SW 1271 (cell line): ENCODE measurements at regions not wholly inside any gene's neighbourhood (a gene's known extent, or its start where the extent isn't known, plus 50 kb on each side); places are given as distances from the start of the nearest gene placed in this dataset.

Experiments
- DNase-seq, 2 experiments: peaks; one replicate each; lab custom pipeline; 2025; lab: John Stamatoyannopoulos, UW

DNA sequence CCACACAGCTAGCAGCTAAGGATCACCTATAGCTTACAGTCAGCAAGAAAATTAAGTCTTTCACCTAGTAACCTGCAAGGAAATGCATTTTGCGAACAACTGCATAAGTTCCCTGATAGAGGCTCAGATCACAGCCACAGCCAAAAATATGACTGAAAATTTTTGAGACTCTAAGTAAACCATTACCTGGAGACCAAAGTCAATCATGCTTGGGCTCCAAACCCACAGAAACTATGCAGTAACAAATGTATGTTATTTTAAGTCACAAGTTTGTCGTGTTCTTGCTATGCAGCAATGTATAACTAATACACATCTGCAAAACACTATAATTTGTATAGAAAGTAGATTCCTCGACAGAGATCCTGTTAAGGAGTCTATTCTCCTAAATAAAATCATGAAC lies 1025.7 kb upstream of the RAG2 start:
- no peak for DNase-seq

DNA sequence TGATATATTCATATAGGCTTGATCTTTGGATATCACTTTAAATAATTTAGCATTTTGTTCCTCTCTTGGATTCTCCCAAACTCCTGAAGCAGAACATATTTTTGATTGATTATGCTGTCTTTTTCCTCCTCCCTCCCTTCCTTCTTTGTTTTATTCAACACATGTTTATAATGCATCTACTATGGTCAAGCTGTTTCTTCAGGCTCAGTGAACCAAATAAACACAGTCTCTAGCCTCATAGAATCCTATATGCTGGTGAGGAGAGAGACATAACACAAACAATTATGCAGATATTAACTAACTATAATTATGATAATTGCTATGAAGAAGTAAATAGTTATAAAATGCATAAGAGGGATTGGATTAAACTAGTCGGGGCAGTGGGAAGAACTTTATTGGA lies 1023.6 kb upstream of the RAG2 start:
- no peak for DNase-seq

DNA sequence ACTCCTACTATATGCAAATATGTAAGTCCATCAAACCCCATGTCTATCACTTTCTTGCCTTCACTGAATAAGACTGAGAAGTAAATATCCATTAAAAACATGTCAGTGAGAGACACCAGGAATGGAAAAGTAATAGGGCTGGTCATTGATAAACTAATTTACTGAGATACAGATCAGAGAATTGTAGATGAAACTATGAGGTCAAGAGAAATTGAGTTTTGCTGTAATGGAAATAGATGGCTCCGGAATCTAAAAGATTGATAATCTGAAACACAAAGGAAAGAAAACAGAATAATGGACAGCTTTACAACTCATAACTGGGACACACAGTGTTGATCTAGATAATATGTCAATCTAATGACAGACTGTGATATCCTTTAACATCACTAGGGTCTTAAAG lies 1018.3 kb upstream of the RAG2 start:
- no peak for DNase-seq

DNA sequence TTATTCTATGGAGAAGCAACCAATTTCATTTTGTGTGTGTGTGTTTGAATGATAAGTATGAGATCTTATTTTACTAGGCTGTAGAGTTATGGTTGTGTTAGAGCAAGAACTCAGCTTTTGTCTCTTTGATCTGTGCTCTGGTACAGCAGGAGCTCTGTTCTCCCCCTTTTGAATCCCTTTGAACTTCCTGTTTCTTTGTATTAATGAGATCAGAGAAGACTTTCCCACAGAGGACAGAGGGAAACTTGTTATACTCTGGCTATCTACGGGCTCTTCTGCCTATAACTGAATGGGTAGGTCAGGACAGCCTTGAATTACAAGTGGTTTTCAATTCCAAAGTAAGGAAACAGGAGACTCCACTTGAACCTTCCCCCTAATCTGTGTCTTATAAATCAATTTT lies 1015.0 kb upstream of the RAG2 start:
- no peak for DNase-seq

DNA sequence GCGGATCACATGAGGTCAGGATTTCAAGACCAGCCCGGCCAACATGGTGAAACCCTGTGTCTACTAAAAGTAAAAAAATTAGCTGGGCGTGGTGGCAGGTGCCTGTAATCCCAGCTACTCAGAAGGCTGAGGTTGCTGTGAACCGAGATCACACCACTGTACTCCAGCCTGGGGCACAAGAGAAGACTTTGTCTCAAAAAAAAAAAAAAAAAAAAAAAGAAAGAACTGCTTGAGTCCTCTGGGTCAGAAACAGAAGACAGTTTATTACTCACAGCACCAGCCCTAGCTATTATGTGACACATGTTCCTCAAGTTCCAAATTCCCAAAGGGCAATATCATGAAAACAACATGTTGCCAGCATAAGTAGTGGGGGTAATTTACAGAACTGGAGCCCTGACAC lies 1014.1 kb upstream of the RAG2 start:
- DNase-seq, result no peak

DNA sequence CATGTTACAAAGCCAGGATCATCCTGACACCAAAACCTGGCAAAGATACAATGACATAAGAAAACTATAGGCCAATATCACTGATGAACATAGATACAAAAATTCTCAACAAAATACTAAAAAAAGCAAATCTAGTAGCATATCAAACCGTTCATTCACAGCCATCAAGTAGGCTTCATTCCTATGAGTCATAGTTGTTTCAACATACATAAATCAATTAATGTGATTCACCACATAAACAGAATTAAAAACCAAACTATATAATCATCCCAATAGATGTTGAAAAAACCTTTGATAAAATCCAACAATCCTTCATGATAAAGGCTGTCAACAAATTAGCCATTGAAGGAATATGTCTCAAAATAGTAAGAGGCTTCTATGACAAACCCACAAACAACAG lies 1007.2 kb upstream of the RAG2 start:
- no peak for DNase-seq

DNA sequence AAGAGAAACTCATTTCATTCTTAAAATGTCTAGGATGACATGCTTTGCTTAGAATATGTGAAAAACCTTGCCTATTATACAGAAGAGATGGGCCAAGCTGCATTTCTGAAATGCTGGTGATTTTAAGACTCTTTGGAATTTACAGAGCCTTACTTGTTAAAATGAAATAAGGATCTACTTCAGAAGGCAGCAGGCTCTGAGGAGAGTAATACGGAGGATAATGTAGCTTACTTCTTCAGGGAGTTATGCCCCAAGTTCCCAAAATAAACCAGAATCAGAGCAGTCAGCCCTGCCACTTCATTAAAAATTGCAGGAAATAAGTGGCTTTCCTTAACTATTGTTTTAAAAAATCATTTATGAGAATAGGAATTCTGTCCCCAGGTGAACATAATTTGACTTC lies 1000.3 kb upstream of the RAG2 start:
- no peak for DNase-seq

DNA sequence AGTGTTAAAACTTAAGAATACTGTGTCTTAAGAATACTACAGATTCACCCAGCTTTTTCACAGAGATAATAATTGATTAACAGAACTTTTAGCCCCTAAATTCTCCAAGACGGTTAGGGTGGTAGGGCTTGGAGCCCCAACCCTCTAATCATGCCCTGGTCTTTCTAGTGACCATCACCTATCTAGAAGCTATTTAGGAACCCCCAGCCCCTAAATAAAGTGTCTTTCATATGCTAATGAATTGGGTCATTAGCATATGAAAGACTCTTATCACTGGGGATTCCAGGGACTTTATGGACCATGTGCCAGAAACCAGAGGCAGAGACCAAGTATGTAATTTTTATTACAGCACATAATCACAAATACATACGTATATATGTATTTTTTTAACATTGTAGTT lies 999.7 kb upstream of the RAG2 start:
- DNase-seq, result no peak

DNA sequence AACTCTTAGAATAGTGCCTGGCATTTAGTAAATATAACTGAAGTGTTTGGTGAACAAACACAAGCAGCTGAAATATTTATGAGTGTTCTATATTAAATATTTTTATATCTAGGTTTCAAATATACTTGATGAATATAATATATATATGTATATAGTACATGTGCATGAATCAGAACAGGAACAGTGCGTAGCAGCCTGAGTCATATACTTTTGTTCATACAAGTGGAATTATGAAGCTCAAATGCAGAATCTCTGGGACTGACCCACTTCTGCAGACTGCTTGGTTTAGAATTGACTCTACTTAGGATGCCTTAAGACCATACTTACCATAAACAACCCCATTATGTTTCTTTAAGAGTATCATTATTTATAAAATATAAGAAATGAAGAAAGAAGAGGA lies 997.8 kb upstream of the RAG2 start:
- DNase-seq, result no peak

DNA sequence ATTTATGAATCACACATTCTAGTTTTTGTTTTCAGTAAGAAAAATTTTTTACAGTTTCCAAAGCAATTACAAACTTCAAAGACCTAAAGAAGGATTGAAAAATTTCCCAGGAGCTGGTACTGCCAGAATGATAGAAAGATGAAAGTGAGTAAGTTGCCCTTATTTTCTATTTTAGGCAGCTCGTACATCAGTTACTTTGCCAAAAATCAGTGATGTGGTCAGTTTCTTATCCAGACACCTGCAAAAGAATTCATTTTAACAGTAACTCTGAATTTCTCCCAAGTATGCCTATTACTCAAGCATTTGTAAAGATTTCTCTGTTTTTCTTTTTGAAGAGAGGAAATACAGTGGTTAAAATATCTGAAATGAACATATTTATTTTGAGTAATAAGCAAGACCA lies 976.3 kb upstream of the RAG2 start:
- DNase-seq, result no peak

DNA sequence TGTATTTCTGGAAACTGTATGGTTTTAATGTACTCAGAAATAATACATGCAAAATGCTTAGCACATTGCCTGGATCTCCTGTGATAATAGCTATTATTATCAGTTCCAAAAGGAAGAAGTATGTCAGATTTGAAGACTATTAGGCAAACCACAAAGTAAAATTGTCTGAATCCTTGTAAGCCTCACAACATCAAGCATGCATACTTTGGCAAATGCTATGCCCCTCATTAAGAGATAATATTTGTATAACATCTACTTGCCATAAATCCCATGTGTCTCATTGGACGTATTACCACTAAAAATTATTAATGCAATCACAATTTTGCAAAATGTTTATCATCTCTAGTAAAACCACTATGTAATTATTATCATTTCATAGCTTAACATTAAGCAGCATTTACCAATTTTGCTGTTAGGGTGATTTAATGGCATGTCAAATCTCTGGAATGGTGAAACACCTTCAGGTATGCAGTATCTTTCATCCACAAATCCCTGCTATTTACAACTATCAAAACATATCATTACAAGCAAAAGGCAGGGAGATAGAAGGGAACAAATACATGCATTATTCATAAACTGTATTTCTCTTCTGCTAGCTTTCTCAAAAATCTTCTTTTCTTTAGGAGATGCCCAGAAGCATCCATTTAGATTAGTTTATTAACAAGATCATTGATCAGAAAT lies 974.6 kb upstream of the RAG2 start:
- no peak for DNase-seq

DNA sequence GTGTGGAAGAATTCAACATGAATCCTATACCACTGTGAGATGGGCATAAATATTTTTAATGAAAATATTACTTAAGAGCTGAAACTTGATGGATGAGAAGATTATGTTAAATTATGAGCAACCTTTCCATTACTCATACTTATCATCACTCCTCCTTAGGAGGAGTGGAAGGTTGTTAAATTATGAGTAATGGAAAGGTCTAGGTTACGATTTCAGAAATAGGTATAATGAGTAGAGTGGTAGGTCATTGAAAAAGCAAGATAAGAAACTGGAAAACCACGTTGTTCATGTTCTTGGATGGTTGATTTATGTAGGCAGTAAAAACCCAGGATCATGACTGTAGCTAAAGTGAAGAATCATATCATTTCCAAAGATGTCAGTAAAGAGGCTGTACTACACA lies 973.2 kb upstream of the RAG2 start:
- no peak for DNase-seq

DNA sequence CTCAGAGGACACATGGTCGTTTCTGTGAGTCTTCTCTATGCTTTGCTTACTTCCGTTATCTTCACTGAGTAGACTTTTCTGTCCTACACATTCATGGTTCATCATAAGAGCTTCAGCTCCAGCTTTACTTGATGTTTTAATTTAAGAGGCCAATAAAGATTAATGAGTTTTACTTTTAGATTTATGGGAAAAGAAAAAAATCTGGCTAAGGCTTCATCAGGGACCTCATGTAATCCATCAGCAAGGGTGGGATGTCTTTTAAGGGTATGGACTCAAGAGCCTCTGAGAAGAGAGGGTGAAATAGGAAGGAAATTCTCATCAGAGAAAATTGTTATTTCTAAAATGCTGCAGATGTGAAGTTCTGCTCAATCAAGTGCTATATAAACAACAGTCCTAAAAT lies 963.0 kb upstream of the RAG2 start:
- no peak for DNase-seq

DNA sequence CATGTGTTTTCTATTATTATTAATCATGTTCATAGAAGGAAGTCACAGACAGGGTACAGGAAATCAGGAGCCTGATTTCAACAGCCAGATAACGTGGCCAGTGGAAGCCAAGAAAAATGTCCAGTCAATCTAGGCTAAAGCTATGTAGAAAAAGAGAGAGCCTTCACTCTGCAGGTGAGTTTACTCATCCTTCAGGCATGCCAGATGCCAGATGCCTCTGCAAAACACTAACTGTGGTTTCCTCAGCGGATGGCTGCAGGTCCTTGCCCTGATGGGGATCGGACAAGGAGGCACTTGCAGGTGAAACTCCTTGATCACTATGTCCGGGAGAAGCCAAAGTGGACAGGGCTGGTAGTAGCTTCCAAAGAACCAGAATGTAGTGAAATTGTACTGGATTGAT lies 962.3 kb upstream of the RAG2 start:
- DNase-seq, result no peak

DNA sequence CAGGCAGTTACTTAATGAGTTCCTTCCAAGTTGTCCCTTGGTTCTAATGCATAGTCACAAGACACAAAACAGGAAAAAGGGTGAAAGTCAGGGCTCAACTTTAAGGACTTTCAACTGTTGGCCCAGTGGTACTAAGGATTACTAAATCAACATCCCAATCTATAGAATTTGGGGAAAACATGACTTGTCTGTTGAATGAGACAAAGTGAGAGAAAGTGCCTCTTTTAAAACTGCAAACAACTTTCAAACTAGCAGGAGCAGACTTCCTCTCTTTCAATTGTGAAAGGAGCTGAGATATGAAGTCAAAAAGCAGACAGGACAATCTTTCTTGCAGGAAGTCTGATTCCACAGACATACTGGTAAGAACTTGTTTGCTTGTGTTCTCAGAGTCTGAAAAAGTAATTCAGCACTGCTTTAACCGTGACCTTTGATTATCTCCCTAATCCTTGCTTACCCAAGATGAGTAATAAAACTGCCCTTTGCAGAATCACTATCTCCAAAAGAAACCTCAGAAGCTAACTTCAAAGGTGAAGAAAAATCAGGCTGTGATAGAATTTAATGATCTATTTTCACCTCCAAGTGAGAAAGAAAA lies 960.7 kb upstream of the RAG2 start:
- no peak for DNase-seq

DNA sequence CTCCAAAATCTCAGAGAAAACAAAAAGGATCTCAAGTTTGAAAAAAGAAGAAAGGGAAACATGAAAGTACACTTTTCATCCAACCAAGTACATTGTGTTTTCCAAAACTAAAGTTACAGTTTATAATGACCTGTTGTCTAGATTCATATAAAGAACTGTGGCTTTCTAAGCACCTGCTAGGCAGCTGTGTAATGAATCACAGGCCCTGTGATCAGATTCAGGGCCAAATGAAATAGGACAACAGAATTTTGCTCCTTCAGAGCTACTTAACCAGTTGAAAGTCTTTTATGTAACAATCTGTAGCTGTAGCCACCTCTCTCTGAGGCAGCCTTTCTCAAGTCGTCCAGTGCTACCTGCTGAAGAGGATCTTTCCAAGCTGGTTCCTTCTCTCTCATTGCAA lies 960.0 kb upstream of the RAG2 start:
- no peak for DNase-seq

DNA sequence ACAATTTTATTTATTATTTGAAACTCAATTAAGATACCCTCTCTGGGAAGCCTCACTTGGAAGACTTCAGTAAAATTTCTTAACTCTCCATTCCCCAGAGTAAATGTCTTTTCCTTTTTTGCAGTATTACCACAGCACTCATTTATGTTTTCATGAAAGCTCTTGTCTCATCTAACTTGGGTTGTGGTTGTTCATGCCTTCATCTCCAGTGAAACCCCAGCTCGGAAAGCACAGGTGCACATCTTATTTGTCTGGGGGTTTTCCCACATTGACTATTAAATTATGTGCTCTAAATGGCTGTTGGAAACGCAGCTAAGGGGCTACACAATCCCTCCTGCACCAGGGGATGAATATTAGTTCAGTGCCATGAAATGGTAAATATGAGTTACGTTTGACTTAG lies 954.2 kb upstream of the RAG2 start:
- no peak for DNase-seq

DNA sequence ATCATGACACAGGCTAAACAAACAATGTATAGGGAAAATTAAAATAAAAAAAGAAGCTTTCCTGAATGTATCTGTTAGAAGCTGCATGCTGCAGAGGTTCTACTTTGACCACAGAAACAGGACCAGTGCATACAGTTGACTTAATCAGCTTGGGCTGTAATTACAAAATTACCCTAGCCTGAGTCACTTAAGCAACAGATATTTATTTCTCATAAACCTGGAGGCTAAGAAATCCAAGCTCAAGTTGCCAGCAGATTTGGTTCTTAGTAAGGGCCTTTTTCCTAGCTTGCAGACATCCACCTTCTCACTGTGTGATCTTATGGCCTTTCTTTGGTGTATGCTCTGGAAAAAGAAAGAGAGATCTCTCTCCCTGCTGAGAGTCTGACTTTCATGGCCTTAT lies 946.5 kb upstream of the RAG2 start:
- DNase-seq, result no peak

DNA sequence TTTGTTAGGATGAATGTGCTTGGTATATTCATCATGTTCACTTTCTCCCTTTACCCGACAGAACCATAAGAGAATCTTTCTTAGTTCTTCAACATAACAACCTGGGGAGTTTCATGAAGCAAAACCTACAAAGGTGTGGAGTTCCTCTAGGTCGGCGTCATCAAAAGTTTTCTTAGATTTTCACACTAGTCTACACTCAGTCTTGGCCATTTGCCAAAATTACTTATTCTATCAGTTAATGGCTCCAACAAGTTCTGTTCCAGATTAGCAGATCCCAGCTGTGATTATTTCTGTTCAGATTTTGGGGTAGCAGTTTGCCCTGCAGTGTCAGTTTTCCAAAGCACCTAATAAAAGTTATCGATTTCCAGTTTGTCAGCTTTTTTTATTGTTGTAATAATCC lies 935.8 kb upstream of the RAG2 start:
- DNase-seq, result no peak

DNA sequence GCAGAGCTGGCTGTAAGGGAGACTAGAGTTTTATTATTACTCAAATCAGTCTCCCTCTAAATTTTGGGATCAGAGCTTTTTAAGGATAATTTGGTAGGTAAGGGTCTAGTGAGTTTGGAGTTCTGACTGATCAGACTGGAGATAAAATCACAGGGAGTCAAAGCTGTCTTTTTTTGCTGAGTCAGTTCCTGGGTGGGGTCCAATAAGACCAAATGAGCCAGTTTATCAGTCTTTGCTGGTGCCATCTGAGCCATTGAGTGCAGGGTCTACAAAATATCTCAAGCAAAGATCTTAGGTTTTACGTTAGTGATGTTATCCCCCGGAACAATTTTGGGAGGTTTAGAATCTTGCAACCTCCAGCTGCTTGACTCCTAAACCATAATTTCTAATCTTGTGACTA lies 935.1 kb upstream of the RAG2 start:
- no peak for DNase-seq

DNA sequence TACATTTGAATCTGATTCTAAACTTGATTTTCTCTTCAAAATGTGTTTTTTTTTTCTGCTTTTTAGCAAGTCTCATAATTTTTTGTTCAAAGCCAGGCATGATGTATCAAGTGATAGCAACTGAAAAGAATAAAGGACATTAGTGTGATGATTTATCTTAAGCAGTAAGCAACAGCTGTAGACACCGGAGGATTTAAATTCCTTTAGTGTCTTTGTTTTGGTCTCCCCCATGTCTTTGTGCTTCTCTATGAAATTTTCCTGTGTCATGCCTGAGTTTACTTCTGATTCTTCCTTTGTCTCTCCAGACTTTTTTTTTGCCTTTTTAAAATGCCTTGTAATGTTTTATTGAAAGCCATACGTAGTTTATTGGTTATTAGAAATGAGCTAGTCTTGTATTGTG lies 934.2 kb upstream of the RAG2 start:
- DNase-seq, result no peak

DNA sequence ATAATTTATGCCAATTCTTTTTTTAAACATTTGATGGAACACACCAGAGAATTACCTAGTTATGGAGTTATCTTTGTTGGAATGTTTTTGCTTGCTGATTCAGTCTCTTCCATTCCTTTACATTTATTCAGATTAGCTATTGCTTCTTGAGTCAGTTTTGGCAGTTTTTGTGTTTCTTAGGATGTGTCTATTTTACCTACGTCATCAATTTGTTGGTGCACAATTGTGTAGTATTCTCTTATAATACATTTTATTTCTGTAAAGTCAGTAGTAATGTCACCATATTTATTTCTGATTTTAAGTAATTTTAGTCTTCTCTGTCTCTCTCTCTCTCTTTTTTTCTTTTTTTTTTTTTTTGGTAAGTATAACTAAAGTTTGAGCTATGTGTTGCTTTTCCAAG lies 929.5 kb upstream of the RAG2 start:
- no peak for DNase-seq

DNA sequence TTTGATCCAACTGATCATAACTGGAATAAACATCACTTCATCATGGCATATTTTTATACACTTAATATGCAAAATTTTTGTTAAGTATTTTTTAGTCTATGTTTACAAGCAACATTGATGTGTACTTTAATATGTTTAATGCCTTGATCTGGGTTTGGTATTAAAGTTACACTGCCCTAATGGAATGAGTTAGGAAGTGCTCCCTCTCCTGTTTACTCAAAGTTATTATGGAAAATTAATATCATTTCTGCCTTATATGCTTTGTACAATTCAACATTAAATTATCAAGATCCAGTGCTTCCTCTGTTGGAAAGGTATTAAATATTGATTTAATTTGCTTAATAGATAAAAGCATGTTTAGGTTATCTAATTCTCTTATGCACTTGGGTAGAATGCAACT lies 927.3 kb upstream of the RAG2 start:
- DNase-seq, result peak in 1 of 2 experiments; percentile 8

DNA sequence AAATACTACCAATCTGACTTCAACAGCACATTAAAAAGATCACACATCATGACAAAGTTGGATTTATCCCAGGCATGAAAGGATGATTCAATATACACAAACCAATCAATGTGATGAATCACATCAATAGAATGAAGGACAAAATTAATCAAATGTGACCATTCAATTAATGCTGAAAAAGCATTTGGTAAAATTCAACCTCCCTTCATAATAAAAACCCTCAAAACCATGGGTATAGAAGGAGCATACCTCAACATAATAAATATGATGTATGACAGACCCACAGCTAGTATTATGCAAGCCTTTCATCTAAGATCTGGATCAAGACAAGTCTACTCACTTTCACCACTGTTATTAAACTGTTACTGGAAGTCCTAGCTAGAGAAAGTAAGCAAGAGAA lies 921.7 kb upstream of the RAG2 start:
- no peak for DNase-seq
